ENCODE measurements at regions not wholly inside any gene's neighbourhood (a gene's known extent, or its start where the extent isn't known, plus 50 kb on each side); places are given as distances from the start of the nearest gene placed in this dataset.
"Not testable (repeated sequence)": the region's sequence is repeated elsewhere in the genome, so short reads cannot be mapped to it uniquely, and the experiment has no call there.

DNA sequence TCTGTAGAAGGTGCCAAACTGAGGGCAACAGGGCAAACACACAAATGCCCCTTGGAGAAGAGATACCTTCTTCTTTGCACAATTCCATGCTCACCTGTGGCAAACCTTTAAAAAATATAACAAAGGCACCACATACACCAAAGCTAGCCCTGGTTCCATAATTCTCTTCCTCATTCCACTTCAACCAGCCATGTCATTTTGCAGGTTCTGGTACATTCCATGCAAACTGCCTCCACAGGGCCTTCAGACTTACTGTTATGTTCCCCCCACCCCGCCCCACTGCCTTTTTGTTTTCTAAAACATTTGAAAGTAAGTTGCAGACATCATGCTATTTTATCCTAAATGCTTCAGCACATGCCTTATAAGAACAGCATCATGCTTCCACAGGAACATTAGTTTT, 269.0 kb downstream of the NSUN3 start:
- DNase-seq: no peak

DNA sequence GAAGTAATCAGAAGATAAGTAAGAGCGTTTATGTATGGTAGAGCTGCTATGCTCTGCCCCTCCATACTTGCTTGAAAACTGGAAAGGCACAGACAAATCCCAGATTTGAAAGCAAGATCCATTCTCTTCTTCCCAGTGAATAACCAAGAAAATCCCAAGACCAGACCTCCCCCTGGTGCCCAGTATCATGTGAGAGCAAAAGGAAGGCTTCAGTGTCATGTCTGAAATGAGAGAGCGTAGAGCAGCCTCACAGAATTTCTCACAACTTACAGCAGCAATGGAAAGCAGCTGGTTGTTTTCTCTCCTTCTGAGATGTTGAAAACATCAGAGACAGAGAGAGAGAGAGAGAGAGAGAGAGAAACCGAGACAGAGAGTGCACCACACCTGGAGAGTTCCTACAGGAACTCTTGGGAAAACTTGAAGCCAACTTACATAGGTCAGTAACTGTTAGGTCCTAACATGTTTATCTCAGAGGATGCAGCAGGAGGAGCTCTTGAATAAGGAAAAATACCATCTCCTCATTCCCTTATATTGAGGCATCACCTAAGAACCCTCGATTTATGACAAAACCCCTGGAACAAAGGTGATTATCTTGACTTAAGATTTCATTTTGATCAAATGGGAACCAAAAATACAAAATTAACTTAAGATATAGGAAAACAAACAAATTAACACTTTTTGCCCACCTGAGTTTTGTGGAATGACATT, 273.3 kb downstream of the NSUN3 start:
- no peak for DNase-seq

DNA sequence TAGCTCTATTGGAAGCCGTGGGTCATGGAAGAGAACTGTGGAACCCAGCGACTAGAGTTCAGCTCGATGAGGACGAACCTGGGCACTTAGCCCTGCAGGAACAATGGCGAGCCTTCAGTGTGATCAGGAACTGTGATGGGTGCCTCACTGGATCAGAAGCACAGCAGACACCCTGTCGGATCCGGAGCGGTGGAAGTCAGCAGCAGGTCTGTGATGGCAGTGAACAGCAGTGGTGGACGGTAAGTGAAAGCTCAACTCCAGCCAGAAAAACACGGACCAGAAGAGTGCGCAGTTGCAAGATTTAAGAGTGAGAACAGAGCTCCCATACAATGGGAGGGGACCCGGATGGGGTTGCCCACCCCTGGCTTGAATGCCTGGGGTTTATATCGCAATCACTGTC, 282.2 kb downstream of the NSUN3 start:
- no peak for DNase-seq

DNA sequence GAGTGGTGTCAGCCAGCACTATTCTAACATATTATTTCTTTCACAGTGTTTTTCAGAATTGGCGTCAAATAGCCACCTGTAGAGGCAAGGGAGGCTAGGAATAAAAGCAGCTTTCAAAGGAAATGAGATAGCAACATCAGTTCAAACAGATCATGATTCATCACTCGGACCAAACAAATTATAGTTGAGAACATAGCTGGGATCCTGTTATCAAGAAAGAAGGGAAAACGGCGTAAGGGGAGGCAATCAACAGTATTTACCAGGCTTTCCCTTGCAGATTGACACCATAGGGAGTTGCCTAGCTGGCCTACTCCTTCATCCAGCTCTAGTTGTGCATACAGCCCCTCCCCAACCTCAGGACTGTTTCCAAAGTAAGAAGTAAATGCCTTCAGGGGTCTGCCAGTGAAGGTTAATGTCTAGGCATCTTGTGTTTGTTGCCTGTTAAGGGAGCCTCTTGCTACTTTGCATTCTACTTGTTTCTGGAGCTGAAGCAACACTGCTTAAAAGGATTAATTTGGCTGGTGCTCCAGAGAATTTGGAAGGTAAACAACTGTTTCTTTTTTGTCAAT, 286.5 kb downstream of the NSUN3 start:
- no peak for DNase-seq

DNA sequence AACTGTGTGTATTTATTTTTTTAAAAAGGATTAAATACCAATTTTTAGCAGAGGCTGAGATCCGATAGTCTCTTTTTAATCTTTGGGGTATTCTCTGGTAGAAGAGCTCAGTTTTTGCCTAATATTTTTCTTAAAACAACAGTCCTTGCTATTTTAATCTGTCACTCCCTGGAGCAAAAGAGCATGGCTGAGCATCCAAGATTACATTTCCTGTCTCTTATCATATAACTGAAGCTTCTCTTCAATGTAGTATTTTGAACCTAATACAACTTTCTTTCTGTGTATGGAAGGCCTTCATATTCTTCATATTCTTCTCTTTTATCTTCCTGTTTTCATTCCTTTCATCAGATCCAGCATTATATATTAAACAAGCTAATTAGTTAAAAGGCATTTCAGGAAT, 293.7 kb downstream of the NSUN3 start:
- DNase-seq: no peak

DNA sequence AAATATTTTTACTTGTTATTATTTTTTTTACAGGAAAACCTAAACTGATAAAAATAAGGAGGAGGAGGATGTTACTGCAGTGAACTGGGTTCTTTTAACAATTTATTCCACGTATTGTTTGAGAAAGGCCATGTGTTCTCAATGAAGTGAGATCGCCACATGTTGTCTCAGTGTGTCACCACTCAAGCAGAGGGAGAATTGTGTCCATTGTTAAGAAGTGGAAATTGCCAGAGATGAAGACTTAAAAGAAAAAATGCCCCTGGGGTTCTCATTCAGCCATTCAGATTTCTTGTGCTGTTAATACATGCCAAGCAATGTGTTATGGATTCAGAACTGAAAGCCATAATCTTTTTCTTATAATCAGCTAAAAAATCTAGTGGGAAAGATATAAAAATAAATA, 297.1 kb downstream of the NSUN3 start:
- no peak for DNase-seq

DNA sequence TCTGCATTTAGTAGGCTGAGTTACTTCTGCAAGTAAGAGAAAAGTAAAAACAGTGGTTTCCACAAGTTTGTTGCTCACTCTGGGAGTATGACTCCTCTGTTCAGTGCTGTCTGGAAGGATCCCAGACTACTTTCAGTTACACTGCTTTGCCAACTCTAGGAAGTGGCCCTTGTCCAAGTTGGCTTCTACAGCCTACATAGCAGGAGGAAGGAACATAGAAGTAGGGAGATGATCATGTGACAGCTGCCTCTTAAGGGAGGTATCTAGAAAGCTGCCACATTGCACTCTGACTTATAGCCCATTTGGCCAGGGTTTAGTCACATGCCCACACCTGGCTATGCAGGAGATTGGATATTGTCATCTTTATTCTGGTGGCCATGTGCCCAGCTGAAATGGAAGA, 298.1 kb downstream of the NSUN3 start:
- DNase-seq: peak in 17 of 56 donors; percentile 4 to 47 (median 18)

DNA sequence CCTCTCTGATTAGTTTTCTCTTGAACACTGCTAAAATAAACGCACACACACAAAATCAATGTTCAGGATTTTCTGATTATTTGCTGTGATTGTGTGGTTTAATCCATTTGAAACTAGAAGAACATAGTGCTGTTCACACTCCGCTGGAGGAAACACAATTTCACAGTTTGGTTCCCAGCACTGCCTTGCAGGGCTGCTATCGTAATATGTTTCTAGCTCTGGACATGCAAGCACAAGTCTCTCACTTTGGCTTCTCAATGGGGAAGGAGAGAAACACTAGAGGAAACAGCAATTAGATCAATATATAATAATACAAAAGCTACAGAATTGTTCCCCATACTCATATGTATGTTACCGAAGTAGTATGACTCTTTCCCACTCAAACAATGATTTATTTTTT, 299.5 kb downstream of the NSUN3 start:
- no peak for DNase-seq

DNA sequence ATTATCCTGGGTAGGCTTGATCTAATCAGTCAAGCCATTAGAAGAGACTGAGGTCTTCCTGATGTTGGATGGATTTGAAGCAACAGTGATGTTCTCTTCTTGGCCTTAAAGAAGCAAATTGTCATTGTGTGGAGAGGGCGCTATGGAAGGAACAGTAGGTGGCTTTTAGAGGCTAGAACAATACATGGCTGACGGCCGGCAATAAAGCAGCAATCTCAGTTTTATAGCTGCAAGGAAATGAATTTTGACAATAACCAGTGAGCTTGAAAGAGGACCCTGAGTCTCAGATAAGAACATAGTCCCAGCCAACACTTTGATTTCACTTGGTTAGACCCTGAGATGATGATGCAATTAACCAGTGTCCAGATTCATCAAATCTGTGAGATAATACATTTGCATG, 302.1 kb downstream of the NSUN3 start:
- no peak for DNase-seq

DNA sequence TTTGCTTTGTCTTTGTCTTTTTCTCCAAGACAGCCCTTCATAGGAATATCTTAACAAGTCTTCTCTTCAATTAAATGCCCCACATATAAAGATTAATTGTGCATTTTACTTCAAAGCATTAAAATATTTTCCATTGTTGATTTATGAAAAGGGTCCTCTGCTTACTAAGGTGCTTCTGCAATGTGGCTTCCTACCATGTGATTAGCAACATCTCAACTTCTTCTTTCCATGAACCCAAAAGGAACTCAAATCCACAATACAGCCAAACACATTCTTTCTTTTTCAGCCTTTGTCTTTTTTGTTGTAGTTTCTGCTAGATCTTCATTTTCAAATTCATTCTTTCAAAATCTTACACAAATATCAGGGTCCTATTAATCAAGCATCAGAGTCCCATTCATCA, 309.2 kb downstream of the NSUN3 start:
- no peak for DNase-seq

DNA sequence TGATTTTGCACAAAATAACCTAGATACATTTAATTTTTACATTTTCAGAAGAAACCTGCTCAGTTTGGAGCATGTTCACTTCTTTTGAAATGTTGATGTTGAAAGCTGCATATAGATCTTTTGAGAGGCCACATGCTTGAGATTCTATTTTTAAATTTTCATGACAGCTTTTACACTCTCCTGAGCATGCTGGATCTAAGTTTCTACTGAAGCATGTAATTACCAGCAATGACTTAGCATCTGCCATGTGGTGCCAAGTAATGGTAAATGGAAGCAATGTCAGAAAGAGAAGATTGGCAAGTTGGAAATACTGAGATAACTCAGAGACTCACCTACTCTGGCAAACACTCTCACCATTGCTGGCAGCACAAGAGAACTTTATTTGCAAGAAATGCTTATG, 310.6 kb downstream of the NSUN3 start:
- no peak for DNase-seq

DNA sequence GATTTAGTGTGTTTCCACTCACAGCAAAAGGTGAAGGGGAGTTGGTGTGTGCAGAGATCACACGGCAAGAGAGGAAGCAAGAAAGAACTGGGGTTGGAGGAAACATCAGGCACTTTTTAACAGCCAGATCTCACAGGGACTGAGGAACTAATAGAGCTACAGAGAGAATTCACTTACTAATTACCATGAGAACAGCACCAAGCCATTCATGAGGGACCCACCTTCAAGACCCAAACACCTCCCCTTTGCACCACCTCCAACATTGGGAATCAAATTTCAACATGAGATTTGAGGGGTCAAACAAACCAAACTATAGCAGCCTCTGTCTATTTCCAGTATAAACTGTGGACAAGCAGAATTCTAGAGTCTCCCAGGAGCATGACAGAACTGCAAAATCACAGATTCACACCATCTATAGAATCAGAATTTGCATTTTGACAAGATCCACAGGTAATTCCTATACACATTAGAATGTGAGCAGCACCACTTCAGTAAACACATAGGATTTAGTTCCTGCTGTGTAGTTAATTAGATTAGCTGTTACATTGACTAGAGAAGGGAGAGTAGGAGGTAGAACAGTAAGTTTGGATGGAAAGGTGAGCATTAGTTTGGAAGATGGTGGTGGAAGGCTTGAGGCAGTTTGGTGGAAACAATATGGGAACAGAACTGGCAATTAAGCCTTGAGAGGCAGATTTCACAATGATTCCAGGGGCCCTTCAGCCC, 311.7 kb downstream of the NSUN3 start:
- DNase-seq: no peak

DNA sequence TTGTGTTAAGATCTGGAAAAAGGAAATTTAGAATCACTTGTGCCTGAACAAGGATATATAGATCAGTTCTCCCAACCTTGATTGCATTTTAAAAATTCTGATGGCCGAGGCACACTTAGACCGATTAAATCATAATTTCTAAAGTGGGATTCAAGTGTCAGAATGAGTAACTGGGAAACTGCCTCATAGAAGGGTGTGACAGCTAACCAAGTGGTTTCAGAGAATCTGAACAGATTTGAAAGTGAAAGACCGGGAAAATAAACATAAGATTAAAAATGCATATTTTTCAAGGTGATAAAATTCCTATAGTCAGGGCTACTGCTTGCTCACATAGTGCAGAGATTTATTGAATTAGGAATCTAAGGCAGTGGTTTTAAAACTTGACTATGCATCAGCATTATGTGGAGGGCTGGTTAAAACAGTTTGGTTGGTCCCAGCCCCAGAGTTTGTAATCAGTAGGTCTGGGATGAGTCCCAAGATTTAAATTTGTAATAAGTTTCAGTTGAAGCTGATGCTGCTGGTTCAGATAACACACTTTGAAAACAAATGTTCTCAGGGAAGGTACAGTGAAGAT, 314.3 kb downstream of the NSUN3 start:
- not testable (repeated sequence) for DNase-seq

DNA sequence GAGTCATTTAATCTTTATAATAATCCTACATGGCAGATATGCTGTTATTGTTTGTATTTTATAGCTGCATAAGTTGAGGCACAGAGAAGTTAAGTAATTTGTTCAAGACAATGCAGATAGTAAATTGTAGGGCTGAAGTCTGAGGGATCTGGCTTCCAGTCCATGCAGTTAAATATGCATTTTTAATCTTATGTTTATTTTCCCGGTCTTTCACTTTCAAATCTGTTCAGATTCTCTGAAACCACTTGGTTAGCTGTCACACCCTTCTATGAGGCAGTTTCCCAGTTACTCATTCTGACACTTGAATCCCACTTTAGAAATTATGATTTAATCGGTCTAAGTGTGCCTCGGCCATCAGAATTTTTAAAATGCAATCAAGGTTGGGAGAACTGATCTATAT, 315.0 kb downstream of the NSUN3 start:
- not testable (repeated sequence) for DNase-seq

DNA sequence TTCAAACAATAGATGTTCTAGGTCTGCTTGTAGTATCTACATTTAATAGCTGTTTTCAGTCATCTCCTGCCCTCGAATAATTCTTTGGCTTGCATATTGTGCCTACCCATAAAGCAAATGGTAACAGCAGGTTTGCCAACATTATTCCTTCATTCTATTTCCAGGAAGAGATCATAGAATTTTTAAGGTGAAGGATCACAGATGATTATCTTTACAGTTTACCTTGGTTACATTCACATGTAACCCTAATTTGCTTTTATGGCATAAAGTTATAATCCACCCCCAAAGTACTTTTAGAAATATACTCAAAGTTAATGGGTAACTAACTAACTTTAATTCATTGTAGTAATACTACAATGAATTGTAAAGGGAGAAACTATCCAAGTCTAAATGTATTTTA, 315.5 kb downstream of the NSUN3 start:
- DNase-seq: no peak

DNA sequence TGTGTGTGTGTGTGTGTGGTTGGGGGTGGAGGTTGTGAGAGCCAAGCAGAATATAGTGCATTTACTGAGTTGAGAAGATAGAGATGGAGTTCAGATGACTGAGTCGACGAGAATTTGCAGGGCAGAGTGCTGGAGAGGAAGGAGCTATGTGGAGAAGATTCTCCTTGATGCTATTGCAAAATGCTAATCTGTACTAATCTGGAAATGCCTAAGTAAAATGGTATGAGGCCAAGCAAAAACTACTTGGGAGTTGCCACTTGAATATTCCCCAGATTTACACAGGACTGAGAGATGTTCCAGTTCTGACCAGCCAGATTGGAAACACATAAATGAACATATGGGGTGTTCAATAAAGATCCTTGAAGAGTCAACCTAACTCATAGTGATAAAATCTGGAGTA, 316.4 kb downstream of the NSUN3 start:
- no peak for DNase-seq

DNA sequence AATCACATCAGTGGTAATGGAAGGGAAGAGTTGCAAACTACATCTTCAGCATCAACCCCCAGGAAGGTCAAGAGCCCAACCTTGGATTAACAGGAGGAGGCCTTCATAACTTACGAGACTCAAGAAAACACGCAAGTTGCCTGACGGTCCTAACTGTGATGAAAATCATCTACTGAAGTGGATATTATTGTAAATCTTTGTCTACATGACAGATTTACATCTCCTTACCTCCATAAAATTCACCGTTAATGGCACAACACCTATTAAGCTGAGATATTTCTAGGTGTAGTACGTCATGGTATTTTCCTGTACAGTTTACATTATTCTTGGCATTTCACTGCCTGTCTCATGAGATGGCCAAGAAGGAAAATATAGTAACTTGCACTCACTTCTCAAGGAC, 332.0 kb downstream of the NSUN3 start:
- no peak for DNase-seq

DNA sequence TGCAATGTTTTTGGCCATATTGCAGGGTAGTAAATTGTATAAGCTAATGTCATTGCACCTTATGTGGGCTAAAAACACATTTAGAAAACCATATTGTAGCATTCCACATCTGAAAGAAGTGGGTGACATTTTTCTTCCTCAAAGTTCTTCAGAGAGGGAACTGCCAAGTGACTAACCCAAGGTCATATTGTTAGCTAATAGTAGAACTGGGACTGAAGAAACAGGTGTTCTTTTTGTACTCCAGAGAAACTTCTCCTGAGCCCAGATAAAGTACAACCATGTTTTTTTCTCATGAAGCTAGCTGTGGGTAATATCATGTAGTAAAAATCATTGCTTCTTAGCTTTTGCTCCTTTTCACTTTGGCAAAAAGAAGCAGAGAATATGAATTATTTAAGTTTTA, 333.0 kb downstream of the NSUN3 start:
- no peak for DNase-seq

DNA sequence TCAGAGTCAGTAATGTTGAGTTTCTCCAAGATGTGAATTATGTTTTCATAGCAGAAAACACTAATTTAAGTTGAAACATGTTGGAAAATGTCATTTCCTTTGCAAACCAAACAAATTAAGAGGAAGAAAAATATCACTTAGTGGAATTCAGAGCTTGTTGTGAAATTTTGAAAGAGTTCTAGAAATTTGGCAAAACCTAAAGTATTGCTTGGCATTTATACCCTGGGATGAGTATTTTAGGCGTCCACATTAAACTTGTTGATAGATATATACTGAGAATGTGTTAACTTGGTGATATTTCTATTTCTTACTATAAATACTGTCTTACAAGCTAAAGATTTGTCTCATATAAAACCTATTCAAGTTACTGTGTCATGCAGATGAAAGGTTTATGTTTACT, 335.2 kb downstream of the NSUN3 start:
- no peak for DNase-seq

DNA sequence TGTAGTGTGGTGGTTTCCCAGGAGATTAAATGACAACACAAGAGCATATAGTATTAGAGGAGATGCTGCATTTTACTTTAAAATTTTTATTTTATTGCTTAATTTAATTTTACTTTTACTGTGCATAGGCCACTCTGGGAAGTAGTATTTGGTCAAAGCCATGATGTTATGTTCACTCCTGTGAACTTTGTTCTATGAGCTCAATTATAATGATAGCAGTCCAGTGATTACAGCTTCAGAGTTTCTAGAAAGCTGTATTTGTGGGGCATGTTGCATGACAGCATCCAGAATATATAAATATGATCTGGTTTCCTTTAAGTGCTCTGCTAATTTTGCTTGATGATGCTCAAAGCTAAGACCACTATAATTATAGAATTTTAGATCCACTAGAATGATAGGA, 338.6 kb downstream of the NSUN3 start:
- no peak for DNase-seq

DNA sequence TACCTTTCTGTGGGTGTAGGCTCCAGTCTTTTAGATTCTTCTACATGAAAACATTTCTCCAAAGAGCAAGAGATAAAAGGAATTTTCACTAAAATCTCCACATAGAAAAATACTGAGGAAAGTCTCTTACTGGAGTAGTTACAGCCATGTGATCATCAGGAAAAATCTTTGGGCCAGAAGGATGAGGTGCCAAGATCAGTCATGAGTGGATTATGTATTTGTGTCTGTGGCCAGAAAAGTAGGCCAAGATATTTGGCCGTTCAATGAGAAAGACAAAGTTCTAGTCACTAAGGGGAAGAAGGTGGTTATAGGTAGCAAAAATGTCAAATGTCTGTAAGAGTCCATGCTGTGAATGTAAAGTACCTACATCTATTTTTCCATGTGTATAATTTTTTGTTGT, 339.3 kb downstream of the NSUN3 start:
- DNase-seq: no peak

DNA sequence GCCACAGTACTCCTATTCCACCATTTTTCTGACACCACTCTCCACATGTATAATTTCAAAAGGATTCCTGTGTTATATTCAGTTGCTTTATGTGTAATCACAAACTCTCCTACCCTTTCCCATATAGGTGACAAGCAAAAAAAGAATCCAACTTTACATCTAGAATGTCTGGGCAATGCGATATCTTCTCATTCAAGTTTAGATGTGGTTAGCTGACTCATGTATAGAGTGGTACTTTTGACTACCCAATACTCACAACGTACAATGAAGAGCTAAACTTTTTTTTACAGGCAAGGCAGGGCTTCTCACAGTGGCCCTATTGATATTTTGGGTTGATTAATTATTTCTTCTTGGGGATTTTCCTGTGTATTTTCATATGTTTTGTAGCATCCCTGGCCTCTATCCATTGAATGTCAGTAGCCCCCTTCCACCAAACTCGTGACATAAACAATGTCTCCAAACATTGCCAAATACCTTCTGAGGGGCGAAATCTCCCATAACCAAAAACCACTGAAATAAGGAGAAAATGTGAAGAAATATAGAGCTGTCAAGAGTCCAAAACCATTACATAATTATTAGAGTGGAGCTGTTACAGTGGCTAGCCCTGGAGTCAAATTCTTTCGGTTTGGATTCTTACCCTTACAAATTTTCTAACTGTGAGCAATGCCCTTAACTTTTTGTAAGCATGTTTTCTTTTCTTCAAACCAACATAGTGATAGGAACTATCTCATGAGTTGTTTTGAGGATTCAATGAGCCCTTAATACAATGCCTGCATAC, 342.6 kb downstream of the NSUN3 start:
- DNase-seq: no peak
